Breast epithelium (tissue), 3 donors: ENCODE measurements at regions not wholly inside any gene's neighbourhood (a gene's known extent, or its start where the extent isn't known, plus 50 kb on each side); places are given as distances from the start of the nearest gene placed in this dataset.

ENCODE experiments used
- POLR2A ChIP-seq: fragments of 450-650 bp; IDR thresholded peaks from one replicate; pipeline ENCODE4 v1.6.1; 2016; ENCODE audit warnings: antibody characterized with exemption, mild to moderate bottlenecking, moderate library complexity
- TF ChIP-seq, protein P1 (sequence below), 3 donors: fragments of 450-650 bp; IDR thresholded peaks; one replicate each; pipeline ENCODE4 v1.5.1; 2016 to 2017; ENCODE audit warnings: antibody characterized with exemption in 3 of 3, mild to moderate bottlenecking in 3 of 3, moderate library complexity in 3 of 3

DNA sequence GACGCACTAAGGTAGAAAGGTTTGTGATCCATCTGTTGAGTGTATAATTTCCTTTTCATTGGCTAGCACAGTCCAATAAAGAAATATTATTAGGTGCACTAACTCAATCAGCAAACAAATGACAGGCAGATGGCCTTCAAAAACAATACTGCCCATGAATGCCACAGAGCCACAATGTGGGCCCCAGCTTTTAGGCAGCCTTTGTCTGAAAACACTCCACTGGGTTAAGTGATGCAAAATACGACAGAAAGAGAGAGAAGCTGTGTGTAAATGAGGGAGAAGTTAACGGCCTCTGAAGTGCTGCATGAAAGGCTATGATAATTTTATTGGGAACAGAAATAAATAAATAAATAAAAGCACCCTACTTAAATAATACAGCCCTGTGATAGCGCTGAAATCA lies 274.6 kb downstream of the NKX6-1 start:
- no peak for TF ChIP-seq POLR2A
- TF ChIP-seq, protein P1, sequence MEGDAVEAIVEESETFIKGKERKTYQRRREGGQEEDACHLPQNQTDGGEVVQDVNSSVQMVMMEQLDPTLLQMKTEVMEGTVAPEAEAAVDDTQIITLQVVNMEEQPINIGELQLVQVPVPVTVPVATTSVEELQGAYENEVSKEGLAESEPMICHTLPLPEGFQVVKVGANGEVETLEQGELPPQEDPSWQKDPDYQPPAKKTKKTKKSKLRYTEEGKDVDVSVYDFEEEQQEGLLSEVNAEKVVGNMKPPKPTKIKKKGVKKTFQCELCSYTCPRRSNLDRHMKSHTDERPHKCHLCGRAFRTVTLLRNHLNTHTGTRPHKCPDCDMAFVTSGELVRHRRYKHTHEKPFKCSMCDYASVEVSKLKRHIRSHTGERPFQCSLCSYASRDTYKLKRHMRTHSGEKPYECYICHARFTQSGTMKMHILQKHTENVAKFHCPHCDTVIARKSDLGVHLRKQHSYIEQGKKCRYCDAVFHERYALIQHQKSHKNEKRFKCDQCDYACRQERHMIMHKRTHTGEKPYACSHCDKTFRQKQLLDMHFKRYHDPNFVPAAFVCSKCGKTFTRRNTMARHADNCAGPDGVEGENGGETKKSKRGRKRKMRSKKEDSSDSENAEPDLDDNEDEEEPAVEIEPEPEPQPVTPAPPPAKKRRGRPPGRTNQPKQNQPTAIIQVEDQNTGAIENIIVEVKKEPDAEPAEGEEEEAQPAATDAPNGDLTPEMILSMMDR (IDR thresholded peaks at IDR 0.05) = no peak
